Gastroesophageal sphincter (tissue), 4 donors: ENCODE measurements at regions not wholly inside any gene's neighbourhood (a gene's known extent, or its start where the extent isn't known, plus 50 kb on each side); places are given as distances from the start of the nearest gene placed in this dataset.

ENCODE experiments used
- ATAC-seq: fragments of 150-250 bp; one replicate; pipeline ENCODE4 v1.9.1; 2016; ENCODE audit warnings: mild to moderate bottlenecking, moderate library complexity
- H3K27ac ChIP-seq, 4 donors: fragments of 200-600 bp; sonication (generic) in 3 of 4; 1 replicate in 3 of 4; 2 replicates in 1 of 4; pipeline ENCODE4 v1.5.1; 2016 to 2019
- H3K27me3 ChIP-seq: fragments of 200-600 bp; sonication (generic); one replicate; pipeline ENCODE4 v1.5.1; 2019
- H3K36me3 ChIP-seq, 2 donors: fragments of 200-600 bp; sonication (generic); one replicate each; pipeline ENCODE4 v1.5.1; 2019; ENCODE audit warnings: control low read depth in 1 of 2
- H3K4me1 ChIP-seq, 3 donors: fragments of 200-600 bp; sonication (generic); 1 replicate in 2 of 3; 2 replicates in 1 of 3; pipeline ENCODE4 v1.5.1; 2016 to 2019; ENCODE audit warnings: control low read depth in 2 of 3
- H3K4me3 ChIP-seq, 2 donors: fragments of 200-600 bp; sonication (generic); one replicate each; pipeline ENCODE4 v1.5.1; 2019; ENCODE audit warnings: mild to moderate bottlenecking in 1 of 2, moderate library complexity in 1 of 2
- H3K9me3 ChIP-seq, 3 donors: fragments of 200-600 bp; sonication (generic); one replicate each; pipeline ENCODE4 v1.5.1; 2017 to 2019; ENCODE audit warnings: control low read depth in 2 of 3
- CTCF ChIP-seq, 4 experiments: fragments of 200-600 bp in 2 of 4; fragments of 450-650 bp in 2 of 4; sonication (generic) in 1 of 4; IDR thresholded peaks; one replicate each; pipeline ENCODE4 v1.5.1; 2017 to 2019; ENCODE audit warnings: antibody characterized with exemption in 4 of 4, mild to moderate bottlenecking in 2 of 4, moderate library complexity in 2 of 4
- EP300 ChIP-seq: sonication (generic); formaldehyde crosslinking; IDR thresholded peaks from one replicate; pipeline ENCODE4 v1.6.1; 2017; ENCODE audit warnings: antibody characterized with exemption, mild to moderate bottlenecking
- POLR2A ChIP-seq, 2 donors: fragments of 450-650 bp; IDR thresholded peaks; one replicate each; pipeline ENCODE4 v1.6.1; 2017; ENCODE audit warnings: antibody characterized with exemption in 2 of 2, mild to moderate bottlenecking in 2 of 2, moderate library complexity in 1 of 2
- POLR2AphosphoS5 ChIP-seq: sonication (generic); formaldehyde crosslinking; IDR thresholded peaks from one replicate; pipeline ENCODE4 v1.6.1; 2017; ENCODE audit warnings: antibody characterized with exemption
- WGBS, 2 donors: methylation state at CpG; one replicate each; pipeline ENCODE4 v1.1.5; 2018; ENCODE audit warnings: low coverage in 1 of 2; 5-methylcytosine and 5-hydroxymethylcytosine counted together

- Histone ChIP-seq H3K27me3 (peaks cover 7% of the 10 kb centered on the region), H3K4me3 (no peak overlapping the region), H3K36me3 (no peaks in the 10 kb centered on the region), H3K27ac (no peak overlapping the region), H3K9me3 (no peaks in the 10 kb centered on the region), H3K4me1 (no peaks in the 10 kb centered on the region)
- no peak for TF ChIP-seq EP300
- ATAC-seq, result no peak
- WGBS, 2 donors, result 79 to 80% methylated on average over 2 of the region's 4 CpGs
Observed at GRCh38 chr5:135715267-135716055, 119.0 kb upstream of the SLC25A48 start.

- 60 to 70% methylated on average over 1 to 4 of the region's 10 CpGs for WGBS, 2 donors
- no peak for ATAC-seq
- no peaks in the 10 kb centered on the region for H3K36me3 ChIP-seq
Observed at GRCh38 chr5:135714126-135714894, 120.2 kb upstream of the SLC25A48 start.

GRCh38 chr5:135713161-135713915 lies 121.1 kb upstream of the SLC25A48 start:
- no peak overlapping the region for H3K4me3 ChIP-seq
- H3K4me1 ChIP-seq, result no peaks in the 10 kb centered on the region
- no peak for TF ChIP-seq CTCF (IDR thresholded peaks at IDR 0.05)
- no peak for TF ChIP-seq POLR2A (IDR thresholded peaks at IDR 0.05)
- TF ChIP-seq POLR2AphosphoS5, result no peak
- TF ChIP-seq EP300, result no peak
- H3K27me3 ChIP-seq, result peaks cover 13% of the 10 kb centered on the region
- no peak overlapping the region for H3K27ac ChIP-seq
- WGBS, 2 donors, result 86 to 92% methylated on average over 5 to 8 of the region's 11 CpGs
- no peak for ATAC-seq
- no peaks in the 10 kb centered on the region for H3K36me3 ChIP-seq
- no peaks in the 10 kb centered on the region for H3K9me3 ChIP-seq

More at GRCh38 chr5:135714126-135714894, 120.2 kb upstream of the SLC25A48 start:
- no peaks in the 10 kb centered on the region for H3K4me1 ChIP-seq
- TF ChIP-seq EP300 (no peak), POLR2AphosphoS5 (no peak), CTCF (IDR thresholded peaks at IDR 0.05) (no peak), POLR2A (IDR thresholded peaks at IDR 0.05) (no peak)
- no peak overlapping the region for H3K4me3 ChIP-seq
- H3K27me3 ChIP-seq, result peaks cover 9% of the 10 kb centered on the region
- H3K27ac ChIP-seq, result no peak overlapping the region
- H3K9me3 ChIP-seq, result no peaks in the 10 kb centered on the region

- no peak for TF ChIP-seq CTCF (IDR thresholded peaks at IDR 0.05)
- TF ChIP-seq POLR2AphosphoS5, result no peak
- WGBS, 2 donors, result 55 to 67% methylated on average over 2 to 6 of the region's 6 CpGs
- no peak overlapping the region for H3K27ac ChIP-seq
- ATAC-seq, result no peak
- no peaks in the 10 kb centered on the region for H3K4me1 ChIP-seq
- no peaks in the 10 kb centered on the region for H3K9me3 ChIP-seq
- no peak overlapping the region for H3K4me3 ChIP-seq
- H3K27me3 ChIP-seq, result peaks cover 13% of the 10 kb centered on the region
- H3K36me3 ChIP-seq, result no peaks in the 10 kb centered on the region
Observed at GRCh38 chr5:135711911-135712310, 122.6 kb upstream of the SLC25A48 start.

- Histone ChIP-seq H3K27me3 (peaks cover 13% of the 10 kb centered on the region), H3K4me1 (no peaks in the 10 kb centered on the region), H3K9me3 (no peaks in the 10 kb centered on the region), H3K27ac (no peak overlapping the region), H3K36me3 (no peaks in the 10 kb centered on the region), H3K4me3 (no peak overlapping the region)
- no peak for ATAC-seq
- 18 to 48% methylated on average over 2 to 5 of the region's 5 CpGs for WGBS, 2 donors
- no peak for TF ChIP-seq POLR2AphosphoS5
- TF ChIP-seq POLR2A (IDR thresholded peaks at IDR 0.05), result no peak
- no peak for TF ChIP-seq CTCF (IDR thresholded peaks at IDR 0.05)
- no peak for TF ChIP-seq EP300
Observed at GRCh38 chr5:135710045-135710675, 124.3 kb upstream of the SLC25A48 start.
